Left ventricle myocardium inferior (tissue), 1 donor: ENCODE measurements at regions not wholly inside any gene's neighbourhood (a gene's known extent, or its start where the extent isn't known, plus 50 kb on each side); places are given as distances from the start of the nearest gene placed in this dataset.

ENCODE experiments used
- DNase-seq: peaks from one replicate; pipeline ENCODE4 v3.0.0-alpha.2; 2020
- H3K27ac ChIP-seq: fragments of 200-600 bp; replicated peaks from 2 replicates; pipeline ENCODE4 v1.8.0; 2021
- H3K27me3 ChIP-seq: fragments of 200-600 bp; 2 replicates; pipeline ENCODE4 v1.8.0; 2021; ENCODE audit warnings: low read depth
- H3K36me3 ChIP-seq: fragments of 200-600 bp; 2 replicates; pipeline ENCODE4 v1.8.0; 2021
- H3K4me1 ChIP-seq: fragments of 200-600 bp; 2 replicates; pipeline ENCODE4 v1.8.0; 2021
- H3K4me3 ChIP-seq: fragments of 200-600 bp; 2 replicates; pipeline ENCODE4 v1.8.0; 2021; ENCODE audit warnings: mild to moderate bottlenecking, moderate library complexity
- H3K9me3 ChIP-seq: fragments of 200-600 bp; replicated peaks from 2 replicates; pipeline ENCODE4 v1.8.0; 2021
- intact Hi-C: fragments of 100-400 bp; cut with micrococcal nuclease; formaldehyde crosslinking; loops from one replicate; pipeline ENCODE4 v1.11.0; 2022
- TF ChIP-seq, protein P1 (sequence below): fragments of 200-600 bp; IDR thresholded peaks from 2 replicates; pipeline ENCODE4 v1.8.0; 2021; ENCODE audit warnings: antibody characterized with exemption, mild to moderate bottlenecking, borderline replicate concordance
- donor health status: DM: no; HTN: yes; CAD: no; lungs with severe emphysema.

DNA sequence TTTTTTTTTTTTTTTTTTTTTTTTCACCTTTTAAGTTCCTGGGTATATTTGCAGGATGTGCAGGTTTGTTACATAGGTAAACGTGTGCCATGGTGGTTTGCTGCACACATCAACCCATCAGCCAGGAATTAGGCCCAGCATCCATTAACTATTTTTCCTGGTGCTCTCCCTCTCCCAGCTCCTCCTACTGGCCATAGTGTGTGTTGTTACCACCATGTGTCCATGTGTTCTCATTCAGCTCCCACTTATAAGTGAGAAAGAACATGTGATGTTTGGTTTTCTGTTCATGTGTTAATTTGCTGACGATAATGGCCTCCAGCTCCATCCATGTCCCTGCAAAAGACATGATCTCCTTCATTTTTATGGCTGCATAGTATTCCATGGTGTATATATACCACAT, 350.5 kb downstream of the MAN2A1 start:
- TF ChIP-seq, protein P1, sequence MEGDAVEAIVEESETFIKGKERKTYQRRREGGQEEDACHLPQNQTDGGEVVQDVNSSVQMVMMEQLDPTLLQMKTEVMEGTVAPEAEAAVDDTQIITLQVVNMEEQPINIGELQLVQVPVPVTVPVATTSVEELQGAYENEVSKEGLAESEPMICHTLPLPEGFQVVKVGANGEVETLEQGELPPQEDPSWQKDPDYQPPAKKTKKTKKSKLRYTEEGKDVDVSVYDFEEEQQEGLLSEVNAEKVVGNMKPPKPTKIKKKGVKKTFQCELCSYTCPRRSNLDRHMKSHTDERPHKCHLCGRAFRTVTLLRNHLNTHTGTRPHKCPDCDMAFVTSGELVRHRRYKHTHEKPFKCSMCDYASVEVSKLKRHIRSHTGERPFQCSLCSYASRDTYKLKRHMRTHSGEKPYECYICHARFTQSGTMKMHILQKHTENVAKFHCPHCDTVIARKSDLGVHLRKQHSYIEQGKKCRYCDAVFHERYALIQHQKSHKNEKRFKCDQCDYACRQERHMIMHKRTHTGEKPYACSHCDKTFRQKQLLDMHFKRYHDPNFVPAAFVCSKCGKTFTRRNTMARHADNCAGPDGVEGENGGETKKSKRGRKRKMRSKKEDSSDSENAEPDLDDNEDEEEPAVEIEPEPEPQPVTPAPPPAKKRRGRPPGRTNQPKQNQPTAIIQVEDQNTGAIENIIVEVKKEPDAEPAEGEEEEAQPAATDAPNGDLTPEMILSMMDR: no peak
- DNase-seq: no peak
- Histone ChIP-seq H3K4me3 (no peak overlapping the region), H3K4me1 (no peaks in the 10 kb centered on the region), H3K9me3 (peaks cover 26% of the 10 kb centered on the region), H3K27me3 (peaks cover under 1% of the 10 kb centered on the region), H3K36me3 (no peaks in the 10 kb centered on the region), H3K27ac (no peak overlapping the region)
- intact Hi-C loops: no loop called here

DNA sequence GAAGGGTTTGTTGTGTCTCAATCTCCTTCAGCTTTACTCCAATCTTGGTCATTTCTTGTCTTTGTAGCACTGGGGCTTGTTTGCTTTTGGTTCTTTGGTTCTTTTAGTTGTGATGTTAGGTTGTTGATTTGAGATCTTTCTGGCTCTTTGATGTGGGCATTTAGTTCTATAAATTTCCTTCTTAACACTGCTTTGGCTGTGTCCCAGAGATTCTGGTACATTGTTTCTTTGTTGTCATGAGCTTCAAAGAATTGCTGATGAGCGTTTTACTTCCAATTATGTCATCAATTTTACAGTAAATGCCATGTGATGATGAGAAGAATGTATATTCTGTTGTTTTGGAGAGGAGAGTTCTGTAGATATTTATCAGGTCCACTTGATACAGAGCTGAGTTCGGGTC, 353.3 kb downstream of the MAN2A1 start:
- Histone ChIP-seq H3K4me3 (no peak overlapping the region), H3K36me3 (no peaks in the 10 kb centered on the region), H3K27me3 (no peaks in the 10 kb centered on the region), H3K4me1 (no peaks in the 10 kb centered on the region), H3K27ac (no peak overlapping the region), H3K9me3 (peaks cover 22% of the 10 kb centered on the region)
- intact Hi-C loops: no loop called here
- DNase-seq: no peak
- TF ChIP-seq, protein P1: no peak

DNA sequence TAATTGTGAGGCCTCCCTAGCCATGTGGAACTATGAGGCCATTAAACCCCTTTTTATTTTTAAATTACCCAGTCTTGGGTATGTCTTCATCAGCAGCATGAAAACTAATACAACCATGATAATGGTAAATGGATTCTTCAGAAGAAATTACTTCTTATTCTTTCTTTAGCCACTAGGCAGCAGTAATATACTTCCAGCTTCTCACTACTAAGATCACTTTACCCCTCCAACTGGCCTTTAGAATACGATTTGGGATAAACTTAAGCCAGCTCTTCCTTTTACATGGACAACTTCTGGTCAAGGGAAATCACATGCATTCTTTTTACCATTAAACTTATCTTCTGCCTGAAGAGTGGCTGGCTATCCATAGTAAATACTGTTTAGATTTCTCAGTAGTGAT, 355.4 kb downstream of the MAN2A1 start:
- DNase-seq: no peak
- Histone ChIP-seq H3K36me3 (no peaks in the 10 kb centered on the region), H3K27me3 (peaks cover 12% of the 10 kb centered on the region), H3K27ac (no peak overlapping the region), H3K4me1 (no peaks in the 10 kb centered on the region), H3K4me3 (no peak overlapping the region), H3K9me3 (peaks cover 22% of the 10 kb centered on the region)
- intact Hi-C loops: no loop called here
- TF ChIP-seq, protein P1: no peak

DNA sequence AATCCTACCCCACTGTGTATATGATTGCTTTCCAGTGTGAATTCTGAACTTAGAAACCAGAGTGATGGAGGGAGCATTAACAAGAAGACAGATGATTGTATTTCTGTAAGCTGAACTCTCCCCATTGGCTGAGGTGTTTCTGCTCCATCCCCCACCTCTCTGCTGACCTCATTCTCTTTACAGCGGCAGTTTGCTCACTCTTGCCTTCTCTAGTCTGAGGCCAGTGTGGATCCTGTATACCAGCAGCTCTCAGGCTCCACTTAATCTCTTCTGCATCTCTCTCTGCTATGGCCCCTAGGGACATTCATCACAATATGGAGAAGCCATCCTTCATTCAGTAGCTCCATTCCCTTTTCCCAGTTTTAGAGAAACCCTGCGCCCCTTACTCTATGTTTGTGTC, 358.8 kb downstream of the MAN2A1 start:
- H3K4me3 ChIP-seq: no peak overlapping the region
- H3K9me3 ChIP-seq: peaks cover 6% of the 10 kb centered on the region
- no peaks in the 10 kb centered on the region for H3K4me1 ChIP-seq
- intact Hi-C loops: no loop called here
- no peak for DNase-seq
- H3K27ac ChIP-seq: no peak overlapping the region
- peaks cover 16% of the 10 kb centered on the region for H3K27me3 ChIP-seq
- no peaks in the 10 kb centered on the region for H3K36me3 ChIP-seq
- TF ChIP-seq, protein P1: no peak

DNA sequence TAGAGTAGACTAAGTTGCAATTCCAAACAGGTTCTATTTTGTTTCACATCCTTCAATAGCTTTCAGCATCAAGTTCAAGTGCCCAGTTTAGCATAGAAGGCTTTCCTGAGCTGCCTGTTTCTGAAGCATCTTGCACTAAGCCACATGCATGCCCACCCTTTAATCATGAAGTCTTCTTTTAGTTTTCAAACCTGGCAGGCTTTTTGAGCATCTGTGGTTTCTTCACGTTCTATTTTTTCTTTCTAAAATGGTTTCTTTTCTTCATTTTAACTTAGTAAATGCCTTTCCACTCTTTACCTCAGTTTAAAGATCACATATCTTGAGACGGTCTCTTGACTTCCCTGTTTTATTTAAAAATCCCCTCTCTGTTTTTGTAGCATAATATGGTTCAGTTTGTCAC, 360.1 kb downstream of the MAN2A1 start:
- Histone ChIP-seq H3K4me3 (no peak overlapping the region), H3K9me3 (no peaks in the 10 kb centered on the region), H3K36me3 (no peaks in the 10 kb centered on the region), H3K27me3 (peaks cover 16% of the 10 kb centered on the region), H3K27ac (no peak overlapping the region), H3K4me1 (no peaks in the 10 kb centered on the region)
- DNase-seq: no peak
- intact Hi-C loops: no loop called here
- TF ChIP-seq, protein P1: no peak
